ENCODE measurements at regions not wholly inside any gene's neighbourhood (a gene's known extent, or its start where the extent isn't known, plus 50 kb on each side); places are given as distances from the start of the nearest gene placed in this dataset.

DNA sequence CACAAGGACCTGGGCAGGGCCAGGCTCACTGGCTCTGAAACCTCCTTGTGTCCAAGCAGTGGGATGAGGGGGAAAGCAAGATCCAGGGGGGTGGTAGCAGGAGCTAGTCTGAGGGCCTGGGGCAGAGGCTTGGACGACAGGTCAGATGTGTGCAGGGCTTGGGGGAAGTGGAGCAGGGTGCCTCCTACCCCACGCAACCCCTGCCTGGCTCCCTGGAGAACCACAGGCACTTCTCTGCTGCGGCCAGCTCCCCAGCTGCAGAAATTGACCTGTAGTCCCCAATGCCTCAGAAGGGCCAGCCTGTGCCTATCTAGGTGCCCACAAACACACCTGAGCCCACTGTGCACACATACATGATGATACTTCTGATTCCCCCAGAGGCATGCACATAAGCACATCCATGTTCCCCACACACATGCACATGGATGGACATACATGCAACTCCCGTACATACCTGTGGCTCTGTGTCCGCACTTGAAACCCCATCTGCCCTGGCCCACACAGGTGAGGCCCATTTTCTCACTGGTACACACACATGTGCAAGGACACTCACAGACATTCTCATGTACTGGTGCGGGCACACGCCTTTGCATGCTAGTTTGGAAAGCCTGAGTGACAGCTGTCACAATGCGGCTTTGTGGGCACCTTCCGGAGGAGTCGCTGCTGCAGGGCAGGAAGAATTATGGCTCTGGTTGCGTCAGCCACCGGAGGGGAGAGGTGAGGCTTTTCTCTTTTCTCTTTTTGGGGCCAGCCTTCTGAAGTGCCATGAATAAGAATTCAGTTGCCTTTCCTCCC, 247.2 kb upstream of the CSF3R start:
- no peak for DNase-seq
- H3K27ac Mint-ChIP-seq: no peak overlapping the region
- H3K36me3 Mint-ChIP-seq (ENCODE audit: low read depth): no peaks in the 10 kb centered on the region
- H3K27me3 Mint-ChIP-seq: peaks cover 39% of the 10 kb centered on the region
- H3K4me3 Mint-ChIP-seq: no peak overlapping the region
- no peaks in the 10 kb centered on the region for H3K4me1 Mint-ChIP-seq (ENCODE audit: low read depth)
- no peaks in the 10 kb centered on the region for H3K9me3 Mint-ChIP-seq

DNA sequence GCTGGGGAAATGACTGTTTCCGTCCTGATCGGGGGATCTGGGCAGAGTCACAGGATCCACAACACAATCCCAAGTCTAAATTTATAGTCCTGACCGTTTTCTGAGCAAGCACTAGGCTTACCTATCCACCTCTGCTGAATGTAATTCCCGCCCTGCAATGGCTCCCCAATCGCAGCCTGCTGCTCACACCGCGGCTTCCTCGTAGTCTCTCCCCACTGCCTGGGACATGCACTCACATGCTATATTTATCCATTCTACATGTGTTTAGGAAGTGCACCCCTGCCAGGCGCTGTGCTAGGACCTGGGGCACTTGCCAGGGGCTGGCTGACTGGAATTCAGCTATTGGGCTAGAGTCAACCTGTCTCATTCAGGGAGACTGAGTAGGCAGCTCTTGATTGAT, 246.6 kb upstream of the CSF3R start:
- Mint-ChIP-seq H3K9me3 (no peaks in the 10 kb centered on the region), H3K27me3 (peaks cover 35% of the 10 kb centered on the region), H3K4me3 (no peak overlapping the region), H3K4me1 (ENCODE audit: low read depth) (no peaks in the 10 kb centered on the region), H3K27ac (no peak overlapping the region), H3K36me3 (ENCODE audit: low read depth) (no peaks in the 10 kb centered on the region)
- no peak for DNase-seq

DNA sequence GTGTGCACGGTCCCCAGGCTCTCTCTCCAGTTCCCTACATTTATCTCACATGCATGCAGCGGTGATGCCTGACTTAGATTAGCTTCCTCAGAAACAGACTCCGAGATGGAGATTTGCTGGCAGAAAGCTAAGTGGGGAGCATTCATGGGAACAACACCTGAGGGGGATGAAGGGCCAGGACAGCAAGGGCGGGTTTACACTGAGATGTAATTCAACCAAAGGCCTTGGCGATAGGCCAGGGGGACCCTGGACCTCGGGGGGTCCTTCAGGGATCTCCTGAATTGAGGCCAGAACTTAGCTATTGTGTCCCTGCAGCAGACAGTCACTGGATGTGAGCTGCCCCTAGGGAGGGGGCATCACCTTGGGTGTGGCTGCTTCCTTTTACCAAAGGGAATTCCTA, 246.1 kb upstream of the CSF3R start:
- no peaks in the 10 kb centered on the region for H3K4me1 Mint-ChIP-seq (ENCODE audit: low read depth)
- H3K27me3 Mint-ChIP-seq: peaks cover 32% of the 10 kb centered on the region
- no peaks in the 10 kb centered on the region for H3K9me3 Mint-ChIP-seq
- DNase-seq: no peak
- no peaks in the 10 kb centered on the region for H3K36me3 Mint-ChIP-seq (ENCODE audit: low read depth)
- H3K27ac Mint-ChIP-seq: no peak overlapping the region
- no peak overlapping the region for H3K4me3 Mint-ChIP-seq

DNA sequence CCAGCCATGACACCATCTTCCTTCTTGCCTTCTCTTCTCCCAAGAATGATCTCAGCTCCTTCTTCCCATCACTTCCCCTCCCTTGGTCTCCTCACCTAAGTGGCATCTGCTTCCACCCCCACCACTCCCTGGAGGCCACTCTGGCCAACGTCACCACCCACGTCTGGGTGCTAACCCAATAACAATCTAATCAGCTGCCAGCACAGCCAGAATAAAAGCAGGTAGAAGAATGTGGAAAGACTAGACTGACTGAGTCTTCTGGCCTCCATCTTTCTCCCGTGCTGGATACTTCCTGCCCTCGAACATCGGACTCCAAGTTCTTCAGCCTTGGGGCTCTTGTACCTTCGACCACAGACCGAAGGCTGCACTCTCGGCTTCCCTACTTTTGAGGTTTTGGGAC, 245.3 kb upstream of the CSF3R start:
- DNase-seq: no peak
- no peaks in the 10 kb centered on the region for H3K9me3 Mint-ChIP-seq
- peaks cover 29% of the 10 kb centered on the region for H3K27me3 Mint-ChIP-seq
- no peaks in the 10 kb centered on the region for H3K4me1 Mint-ChIP-seq (ENCODE audit: low read depth)
- no peak overlapping the region for H3K4me3 Mint-ChIP-seq
- H3K36me3 Mint-ChIP-seq (ENCODE audit: low read depth): no peaks in the 10 kb centered on the region
- no peak overlapping the region for H3K27ac Mint-ChIP-seq

DNA sequence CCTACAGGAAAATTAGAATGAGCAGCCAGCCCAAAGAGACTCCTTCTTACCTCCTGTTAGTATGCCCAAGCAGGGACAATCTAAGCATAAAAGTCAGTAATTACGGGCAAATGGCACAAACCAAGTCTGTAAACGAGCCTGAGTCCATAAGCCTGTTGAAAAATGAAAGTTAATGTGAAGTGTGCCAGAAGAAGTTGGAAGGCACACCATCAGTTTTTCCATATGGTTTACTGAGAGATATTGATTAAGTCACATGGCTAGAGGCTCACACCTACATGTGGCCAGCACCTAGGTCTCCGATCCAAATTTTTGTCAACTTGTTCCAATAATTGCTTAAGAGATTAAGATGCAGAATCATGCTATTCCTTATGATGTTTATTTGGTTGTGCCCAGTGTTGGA, 242.4 kb upstream of the CSF3R start:
- Mint-ChIP-seq H3K27ac (no peak overlapping the region), H3K27me3 (peaks cover 32% of the 10 kb centered on the region), H3K4me3 (no peak overlapping the region), H3K36me3 (ENCODE audit: low read depth) (no peaks in the 10 kb centered on the region), H3K4me1 (ENCODE audit: low read depth) (no peaks in the 10 kb centered on the region), H3K9me3 (no peaks in the 10 kb centered on the region)
- no peak for DNase-seq

DNA sequence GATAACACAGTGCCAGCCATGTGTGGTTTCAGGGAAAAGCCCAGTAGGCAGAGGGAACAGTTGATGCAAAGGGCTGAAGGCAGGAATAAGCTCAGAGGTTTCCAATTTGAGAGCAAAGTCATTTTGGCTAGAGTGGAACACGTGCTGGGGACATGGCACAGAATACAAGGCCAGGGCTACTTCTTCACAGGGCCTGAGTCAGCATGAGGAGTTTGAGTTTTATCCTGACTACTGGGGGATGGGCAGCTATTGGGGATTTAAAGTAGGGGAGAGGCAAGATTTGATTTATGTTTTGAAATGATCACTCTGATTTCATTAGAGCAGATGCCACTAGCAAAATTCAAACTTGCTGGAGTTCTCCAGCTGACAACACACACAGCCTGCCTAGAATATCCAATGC, 241.1 kb upstream of the CSF3R start:
- H3K27me3 Mint-ChIP-seq: peaks cover 25% of the 10 kb centered on the region
- H3K9me3 Mint-ChIP-seq: no peaks in the 10 kb centered on the region
- no peak overlapping the region for H3K27ac Mint-ChIP-seq
- DNase-seq: no peak
- H3K36me3 Mint-ChIP-seq (ENCODE audit: low read depth): no peaks in the 10 kb centered on the region
- H3K4me3 Mint-ChIP-seq: no peak overlapping the region
- H3K4me1 Mint-ChIP-seq (ENCODE audit: low read depth): no peaks in the 10 kb centered on the region

DNA sequence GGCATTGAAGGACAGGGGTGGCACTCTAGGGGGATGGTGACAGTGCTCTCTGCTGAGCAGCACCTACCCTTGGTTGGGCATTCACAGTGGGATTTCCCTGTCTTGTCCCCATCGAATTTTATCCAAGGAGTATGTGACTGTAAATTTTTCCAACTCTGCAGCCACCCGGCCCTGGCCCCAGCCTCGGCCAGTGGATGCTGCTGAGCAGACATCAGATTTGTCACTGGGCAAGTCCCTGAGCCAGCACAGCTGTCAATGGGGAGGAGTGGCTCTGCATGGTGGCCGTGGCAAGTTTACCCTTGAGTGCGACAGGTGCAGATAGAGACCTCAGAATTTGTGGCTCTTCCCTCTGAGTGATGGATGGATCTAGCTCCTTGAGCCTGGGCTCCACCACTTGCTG, 240.2 kb upstream of the CSF3R start:
- no peak overlapping the region for H3K4me3 Mint-ChIP-seq
- no peaks in the 10 kb centered on the region for H3K9me3 Mint-ChIP-seq
- H3K27ac Mint-ChIP-seq: no peak overlapping the region
- H3K27me3 Mint-ChIP-seq: peaks cover 28% of the 10 kb centered on the region
- H3K36me3 Mint-ChIP-seq (ENCODE audit: low read depth): no peaks in the 10 kb centered on the region
- no peak for DNase-seq
- no peaks in the 10 kb centered on the region for H3K4me1 Mint-ChIP-seq (ENCODE audit: low read depth)

DNA sequence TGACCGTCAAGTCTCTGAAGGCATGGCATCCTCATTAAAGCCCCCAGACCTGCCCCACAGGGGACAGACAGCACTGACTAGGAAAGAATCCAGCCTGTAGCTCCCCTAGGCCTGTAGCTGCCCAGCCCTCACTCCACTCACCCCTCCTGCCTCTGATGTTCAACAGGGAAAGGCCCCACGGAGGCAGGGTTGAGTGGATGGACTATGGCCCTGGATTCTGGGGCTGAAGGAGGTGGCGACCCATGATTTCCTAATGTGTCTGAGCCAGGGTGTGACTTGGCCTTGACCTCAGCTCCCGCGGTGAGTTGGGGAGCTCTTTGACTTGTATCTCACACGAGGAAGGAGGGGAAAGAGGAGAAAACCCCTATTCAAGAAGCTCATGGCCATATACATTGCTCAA, 238.5 kb upstream of the CSF3R start:
- peaks cover 32% of the 10 kb centered on the region for H3K27me3 Mint-ChIP-seq
- H3K27ac Mint-ChIP-seq: no peak overlapping the region
- H3K36me3 Mint-ChIP-seq (ENCODE audit: low read depth): no peaks in the 10 kb centered on the region
- no peak for DNase-seq
- no peaks in the 10 kb centered on the region for H3K4me1 Mint-ChIP-seq (ENCODE audit: low read depth)
- H3K4me3 Mint-ChIP-seq: no peak overlapping the region
- no peaks in the 10 kb centered on the region for H3K9me3 Mint-ChIP-seq

DNA sequence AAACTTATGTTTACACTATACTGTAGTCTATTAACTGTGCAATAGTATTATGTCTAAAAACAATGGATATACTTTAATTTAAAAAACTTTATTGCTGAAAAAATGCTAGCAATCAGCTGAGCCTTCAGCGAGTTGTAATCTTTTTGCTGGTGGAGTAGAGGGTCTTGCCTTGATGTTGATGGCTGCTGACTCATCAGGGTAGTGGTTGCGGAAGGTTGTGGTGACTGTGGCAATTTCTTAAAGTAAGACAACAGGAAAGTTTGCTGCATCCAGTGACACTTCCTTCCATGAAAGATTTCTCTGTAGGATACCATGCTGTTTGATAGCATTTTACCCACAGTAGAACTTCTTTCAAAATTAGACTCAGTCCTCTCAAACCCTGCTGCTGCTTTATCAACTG, 234.7 kb upstream of the CSF3R start:
- Mint-ChIP-seq H3K27ac (no peak overlapping the region), H3K36me3 (ENCODE audit: low read depth) (no peaks in the 10 kb centered on the region), H3K4me3 (no peak overlapping the region), H3K4me1 (ENCODE audit: low read depth) (no peaks in the 10 kb centered on the region), H3K9me3 (no peaks in the 10 kb centered on the region), H3K27me3 (peaks cover 61% of the 10 kb centered on the region)
- DNase-seq: no peak

DNA sequence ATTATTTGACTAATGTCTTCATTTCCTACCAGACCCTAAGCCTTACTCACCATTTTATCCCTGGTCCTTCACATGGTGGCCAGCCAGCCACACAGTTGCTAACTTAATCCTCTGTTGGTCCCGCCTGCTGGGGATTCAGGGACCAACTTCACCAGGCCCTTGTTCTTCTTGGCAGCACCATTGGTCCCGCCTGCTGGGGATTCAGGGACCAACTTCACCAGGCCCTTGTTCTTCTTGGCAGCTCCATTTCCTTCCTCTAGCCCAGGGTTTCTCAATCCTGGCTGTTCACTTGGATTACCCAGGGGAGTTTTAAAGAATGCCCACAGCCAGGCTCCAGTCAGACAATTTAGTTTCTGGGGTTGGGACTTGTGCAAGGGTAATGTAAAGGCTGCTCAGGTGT, 233.1 kb upstream of the CSF3R start:
- no peak overlapping the region for H3K27ac Mint-ChIP-seq

DNA sequence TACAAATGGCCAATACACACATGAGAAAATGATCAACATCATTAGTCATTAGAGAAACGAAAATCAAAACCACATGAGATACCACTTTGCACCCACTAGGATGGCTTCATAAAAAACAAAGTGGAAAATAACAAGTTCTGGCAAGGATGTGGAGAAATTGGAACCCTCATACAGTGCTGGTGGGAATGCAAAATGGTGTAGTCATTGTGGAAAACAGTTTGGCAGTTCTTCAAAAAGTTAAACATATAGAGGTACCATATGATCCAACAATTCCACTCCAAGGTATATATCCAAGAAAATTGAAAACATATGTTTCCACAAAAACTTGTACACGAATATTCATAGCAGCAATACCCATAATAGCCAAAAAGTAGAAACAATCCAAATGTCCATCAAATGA, 231.6 kb upstream of the CSF3R start:
- Mint-ChIP-seq H3K27ac (no peak overlapping the region), H3K27me3 (peaks cover 66% of the 10 kb centered on the region), H3K9me3 (no peaks in the 10 kb centered on the region), H3K36me3 (ENCODE audit: low read depth) (no peaks in the 10 kb centered on the region), H3K4me1 (ENCODE audit: low read depth) (no peaks in the 10 kb centered on the region), H3K4me3 (no peak overlapping the region)
- DNase-seq: no peak

More for the DNA sequence above, 233.1 kb upstream of the CSF3R start:
- no peaks in the 10 kb centered on the region for H3K36me3 Mint-ChIP-seq (ENCODE audit: low read depth)
- H3K4me3 Mint-ChIP-seq: no peak overlapping the region
- H3K9me3 Mint-ChIP-seq: no peaks in the 10 kb centered on the region
- DNase-seq: no peak
- peaks cover 63% of the 10 kb centered on the region for H3K27me3 Mint-ChIP-seq
- H3K4me1 Mint-ChIP-seq (ENCODE audit: low read depth): no peaks in the 10 kb centered on the region

DNA sequence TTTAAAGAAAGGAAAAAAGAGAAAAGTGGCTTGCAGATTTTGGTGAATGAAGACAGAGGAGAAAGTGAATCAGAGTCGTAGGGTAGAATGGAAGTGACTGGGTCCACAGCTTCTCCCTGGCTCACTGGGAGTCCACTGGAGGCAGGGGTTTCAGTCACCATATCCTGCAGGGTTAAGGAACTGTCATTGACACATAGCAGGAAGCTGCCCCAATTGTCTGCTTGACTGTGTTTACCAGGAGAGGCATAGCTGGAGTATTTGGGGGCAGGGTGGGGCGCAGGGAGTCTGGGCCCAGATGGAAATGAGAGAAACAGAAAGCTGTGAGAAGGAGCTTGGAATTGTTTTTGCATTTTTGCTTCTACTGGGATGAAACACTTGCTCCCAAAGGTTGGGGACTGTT, 228.8 kb upstream of the CSF3R start:
- Mint-ChIP-seq H3K27ac (no peak overlapping the region), H3K27me3 (peaks cover 77% of the 10 kb centered on the region), H3K4me3 (no peak overlapping the region), H3K36me3 (ENCODE audit: low read depth) (no peaks in the 10 kb centered on the region), H3K9me3 (no peaks in the 10 kb centered on the region), H3K4me1 (ENCODE audit: low read depth) (no peaks in the 10 kb centered on the region)
- no peak for DNase-seq

DNA sequence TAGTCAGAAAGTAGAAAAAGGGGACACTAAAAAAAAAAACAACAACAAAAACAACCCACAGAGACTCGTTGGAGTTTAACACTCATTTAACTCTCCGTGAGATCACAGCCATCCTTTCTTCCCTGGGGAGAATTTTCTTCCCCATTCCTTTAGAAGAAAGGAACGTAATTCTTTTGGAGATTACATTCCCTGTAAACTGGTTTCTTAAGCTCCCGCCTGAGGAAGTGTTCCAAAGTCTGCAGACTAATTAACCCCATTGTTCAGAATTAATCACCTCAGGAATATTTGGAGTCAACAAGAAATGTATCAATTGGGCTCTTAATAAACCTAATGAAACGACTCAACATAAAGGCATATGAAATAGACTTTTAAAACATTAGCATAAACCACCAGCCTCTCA, 228.2 kb upstream of the CSF3R start:
- Mint-ChIP-seq H3K4me1 (ENCODE audit: low read depth) (no peaks in the 10 kb centered on the region), H3K27me3 (peaks cover 79% of the 10 kb centered on the region), H3K27ac (no peak overlapping the region), H3K4me3 (no peak overlapping the region), H3K36me3 (ENCODE audit: low read depth) (no peaks in the 10 kb centered on the region), H3K9me3 (no peaks in the 10 kb centered on the region)
- no peak for DNase-seq

DNA sequence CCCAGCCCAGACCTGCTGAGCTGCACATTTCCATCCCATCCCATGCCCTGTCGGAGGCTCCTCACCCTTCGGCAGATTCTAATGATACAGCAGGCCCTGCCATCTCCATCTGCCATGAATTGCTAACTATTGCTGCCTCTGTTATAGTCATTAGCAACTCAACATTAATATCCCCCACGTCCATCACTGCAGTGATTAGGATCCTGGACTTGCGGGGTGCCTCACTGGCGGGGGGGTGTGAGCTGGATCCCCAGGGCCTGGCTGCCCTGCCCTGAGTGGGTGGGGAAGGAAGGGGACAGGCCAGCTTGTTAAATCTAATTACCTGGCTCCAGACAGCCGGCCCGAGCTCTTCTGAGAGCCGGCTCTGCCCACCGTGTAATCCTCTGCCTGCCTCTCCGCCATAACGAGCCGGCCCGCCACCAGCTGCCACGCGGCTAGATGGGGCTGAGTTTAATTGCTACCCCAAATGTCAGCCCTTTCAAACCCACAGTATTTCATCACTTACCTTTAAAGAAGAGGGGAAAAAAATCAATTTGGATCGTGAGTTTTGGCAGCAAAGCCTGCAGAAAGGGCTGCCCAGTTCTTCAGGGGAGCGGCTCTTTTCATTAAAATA, 227.3 kb upstream of the CSF3R start:
- Mint-ChIP-seq H3K4me1 (ENCODE audit: low read depth) (no peaks in the 10 kb centered on the region), H3K36me3 (ENCODE audit: low read depth) (no peaks in the 10 kb centered on the region), H3K9me3 (no peaks in the 10 kb centered on the region), H3K27me3 (peaks cover 75% of the 10 kb centered on the region), H3K27ac (no peak overlapping the region), H3K4me3 (no peak overlapping the region)
- DNase-seq: no peak

DNA sequence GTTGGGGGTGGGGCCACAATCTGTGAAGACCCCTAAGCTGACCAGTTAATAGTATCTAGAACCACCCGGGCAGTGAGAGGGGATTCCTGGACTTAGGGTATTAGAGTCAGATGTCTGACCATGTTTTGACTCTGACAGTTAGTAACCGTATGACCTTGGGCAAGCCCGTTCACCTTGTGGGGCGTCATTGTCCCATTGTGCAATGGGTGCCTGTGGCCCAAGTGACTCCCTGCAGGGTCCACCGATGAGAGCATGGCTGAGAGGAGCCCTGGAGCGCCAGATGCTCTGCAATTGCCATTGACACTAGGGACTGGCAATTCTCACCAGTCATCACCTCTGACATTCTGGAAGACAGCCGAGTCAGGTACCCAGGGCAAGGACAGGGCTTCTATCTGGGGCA, 225.9 kb upstream of the CSF3R start:
- H3K4me3 Mint-ChIP-seq: no peak overlapping the region
- H3K9me3 Mint-ChIP-seq: no peaks in the 10 kb centered on the region
- H3K27ac Mint-ChIP-seq: no peak overlapping the region
- peaks cover 4% of the 10 kb centered on the region for H3K4me1 Mint-ChIP-seq (ENCODE audit: low read depth)
- DNase-seq: no peak
- peaks cover 74% of the 10 kb centered on the region for H3K27me3 Mint-ChIP-seq
- no peaks in the 10 kb centered on the region for H3K36me3 Mint-ChIP-seq (ENCODE audit: low read depth)

Data from activated T-cell treated with anti-CD3 and anti-CD28 coated beads, Interleukin-2, amount 50 U/mL, for 24 hours (primary cell).